GM18498 (cell line): ENCODE measurements at regions not wholly inside any gene's neighbourhood (a gene's known extent, or its start where the extent isn't known, plus 50 kb on each side); places are given as distances from the start of the nearest gene placed in this dataset.
"Not testable (repeated sequence)": the region's sequence is repeated elsewhere in the genome, so short reads cannot be mapped to it uniquely, and the experiment has no call there.

Experiments used
- ATAC-seq: cut with Tn5 transposase; IDR thresholded peaks from one replicate; pipeline ENCODE4 v1.9.1; 2021; ENCODE audit warnings: mild to moderate bottlenecking, moderate library complexity; ENCODE audit not compliant: unreplicated experiment

- no peak for ATAC-seq
These were observed 420.2 kb upstream of the GOT2 start for GRCh38 chr16:59154295-59154694.

- no peak for ATAC-seq
These were observed 414.6 kb upstream of the GOT2 start for GRCh38 chr16:59148769-59149155.

- no peak for ATAC-seq
These were observed 414.1 kb upstream of the GOT2 start for GRCh38 chr16:59148056-59148768.

- ATAC-seq, result no peak
These were observed 412.0 kb upstream of the GOT2 start for GRCh38 chr16:59146140-59146539.

DNA sequence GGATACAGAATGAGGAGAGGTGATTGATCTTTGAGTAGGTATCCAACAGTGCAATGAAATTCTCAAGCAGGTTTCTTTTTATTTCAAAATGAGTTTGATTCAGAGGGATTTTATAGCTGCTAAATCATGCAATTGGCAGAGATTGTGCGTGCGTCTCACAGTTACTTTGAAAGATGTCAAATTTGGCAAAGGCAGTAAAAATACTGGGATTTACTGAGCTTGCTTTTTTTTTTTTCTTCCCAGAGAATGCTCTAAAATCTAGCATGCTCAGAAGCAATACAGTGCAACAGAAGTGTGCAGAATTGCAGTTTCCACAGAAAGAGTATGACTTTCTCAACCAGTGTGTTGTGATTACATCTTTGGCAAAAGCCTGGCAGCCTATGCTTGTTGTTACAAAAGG, 410.7 kb upstream of the GOT2 start:
- no peak for ATAC-seq

DNA sequence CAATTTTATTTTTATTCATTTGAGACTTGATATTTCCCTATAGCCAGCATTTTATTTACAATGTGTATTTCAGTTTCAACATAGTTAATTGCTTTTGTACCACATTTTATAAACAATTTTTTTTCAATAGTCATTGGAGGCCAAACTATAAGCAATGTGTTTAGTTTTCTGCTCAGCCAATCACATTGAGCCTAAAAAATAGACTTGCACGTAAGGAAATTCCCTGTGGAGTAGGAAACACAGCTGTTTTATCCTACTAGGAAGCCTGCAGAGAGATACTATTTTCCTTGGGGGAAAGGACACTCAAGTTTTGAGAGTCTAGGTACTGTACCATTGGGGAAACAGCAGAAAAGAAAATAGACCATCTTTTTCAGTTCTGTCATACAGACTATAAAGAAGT, 410.2 kb upstream of the GOT2 start:
- ATAC-seq, result no peak

GRCh38 chr16:59126486-59126885, 392.4 kb upstream of the GOT2 start:
- no peak for ATAC-seq

DNA sequence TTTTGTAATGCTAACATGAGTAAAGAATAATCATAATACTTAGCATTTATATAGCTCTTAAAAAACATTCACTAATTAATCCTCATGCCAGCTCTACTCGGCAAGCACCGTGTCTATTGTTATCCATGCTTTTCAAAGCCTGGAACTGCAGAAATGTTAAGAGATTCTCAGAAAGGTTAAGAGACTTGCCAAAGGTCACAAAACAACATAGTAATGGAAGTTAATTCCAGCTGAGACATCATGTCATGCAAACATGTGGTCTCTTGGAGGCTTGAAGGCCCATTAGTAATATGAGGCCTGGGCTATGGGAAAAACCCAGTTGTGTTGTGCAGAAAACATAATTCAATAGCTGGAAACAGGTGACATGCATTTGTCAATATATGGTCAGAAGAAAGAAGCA, 389.9 kb upstream of the GOT2 start:
- no peak for ATAC-seq

DNA sequence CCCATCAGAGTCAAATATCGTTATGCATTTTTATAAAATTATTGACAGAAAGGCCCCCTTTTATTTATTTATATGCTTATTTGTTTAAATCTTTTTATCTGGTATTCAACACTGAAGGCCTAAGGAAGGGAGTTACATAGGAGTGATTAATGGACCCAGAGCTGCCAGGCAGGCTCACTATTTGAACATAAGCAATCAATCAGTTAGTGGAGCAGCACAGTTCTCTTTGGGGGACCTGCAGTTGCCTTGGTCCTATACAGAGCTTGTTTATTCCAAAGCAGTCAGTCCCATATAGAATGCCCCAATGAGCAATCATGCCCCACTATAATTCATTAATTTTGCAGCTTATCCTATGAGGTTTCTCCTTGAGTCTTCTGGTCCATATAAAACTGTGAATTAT, 389.4 kb upstream of the GOT2 start:
- ATAC-seq, result no peak

GRCh38 chr16:59122262-59122537, 388.1 kb upstream of the GOT2 start:
- ATAC-seq, result no peak

GRCh38 chr16:59121411-59122261, 387.5 kb upstream of the GOT2 start:
- ATAC-seq, result no peak

- ATAC-seq, result no peak
These were observed 382.6 kb upstream of the GOT2 start for GRCh38 chr16:59116744-59117143.

DNA sequence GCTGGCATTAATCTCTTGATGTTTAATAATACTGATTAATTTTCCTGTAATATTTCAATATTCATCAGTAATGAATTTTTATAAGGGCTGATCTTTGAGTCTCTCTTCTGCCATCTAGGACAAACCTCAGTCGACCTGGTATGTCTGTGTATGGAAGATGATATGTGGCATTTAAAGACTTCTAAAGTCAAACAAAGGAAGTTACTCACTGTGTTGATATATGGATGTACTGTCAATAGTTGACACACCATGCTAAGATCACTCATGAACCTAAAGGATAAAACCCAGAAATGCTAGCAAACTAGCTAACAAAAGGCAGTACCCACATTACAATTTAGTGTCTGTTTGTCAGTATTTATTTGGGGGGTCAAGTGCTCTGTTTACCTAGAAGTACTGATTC, 380.7 kb upstream of the GOT2 start:
- ATAC-seq, result no peak

DNA sequence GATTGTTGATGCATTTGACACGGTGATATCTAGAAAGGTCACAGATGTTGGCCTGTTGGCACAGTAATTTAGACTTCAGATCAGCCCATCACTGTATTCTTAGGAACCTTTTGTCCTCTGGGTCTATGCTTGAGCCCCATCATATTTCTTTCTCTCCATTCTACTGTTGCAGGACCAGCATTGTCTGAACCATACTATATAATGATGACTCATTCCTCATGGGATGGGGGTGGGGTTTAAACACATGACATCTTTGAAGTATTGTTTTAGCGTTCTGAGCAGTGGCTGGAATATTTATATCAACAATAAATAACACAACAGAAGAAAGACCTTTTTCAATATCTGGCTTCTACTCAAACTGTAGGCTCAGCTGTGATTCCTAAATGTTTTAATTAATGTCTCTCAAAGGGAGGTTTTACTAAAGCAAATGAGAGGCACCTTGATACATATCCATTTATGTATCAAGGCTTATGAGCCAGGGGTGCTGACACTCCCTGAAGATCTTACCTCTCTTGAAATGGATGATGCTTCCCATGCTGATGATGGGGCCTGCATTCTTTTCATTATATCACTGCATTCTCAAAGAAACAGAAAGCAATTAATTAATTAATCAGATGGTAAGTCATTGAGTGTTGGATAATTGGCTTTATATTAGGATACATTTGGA, 379.0 kb upstream of the GOT2 start:
- ATAC-seq, result no peak

- no peak for ATAC-seq
These were observed 377.2 kb upstream of the GOT2 start for GRCh38 chr16:59111280-59111679.

DNA sequence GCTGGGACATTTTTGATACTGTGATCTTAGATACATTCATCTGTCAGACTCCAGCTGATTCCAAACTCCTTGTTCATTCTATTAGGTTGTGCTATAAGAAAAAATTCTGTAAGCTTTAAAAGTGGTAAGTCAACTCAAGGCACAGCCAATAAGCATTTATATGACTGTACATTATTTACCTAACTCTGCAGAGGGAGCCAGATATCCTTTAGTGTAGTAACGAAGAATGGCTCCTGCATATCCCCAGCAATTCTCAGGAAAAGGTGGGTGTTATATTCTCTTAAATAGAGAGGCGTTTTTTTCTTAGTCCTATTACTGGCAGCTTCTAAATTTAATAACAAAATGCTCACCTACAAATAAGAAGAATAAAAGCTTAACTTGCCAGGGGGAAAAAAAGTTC, 374.3 kb upstream of the GOT2 start:
- no peak for ATAC-seq

GRCh38 chr16:59096682-59097081, 362.6 kb upstream of the GOT2 start:
- ATAC-seq, result not testable (repeated sequence)

GRCh38 chr16:59090541-59090940, 356.4 kb upstream of the GOT2 start:
- no peak for ATAC-seq

DNA sequence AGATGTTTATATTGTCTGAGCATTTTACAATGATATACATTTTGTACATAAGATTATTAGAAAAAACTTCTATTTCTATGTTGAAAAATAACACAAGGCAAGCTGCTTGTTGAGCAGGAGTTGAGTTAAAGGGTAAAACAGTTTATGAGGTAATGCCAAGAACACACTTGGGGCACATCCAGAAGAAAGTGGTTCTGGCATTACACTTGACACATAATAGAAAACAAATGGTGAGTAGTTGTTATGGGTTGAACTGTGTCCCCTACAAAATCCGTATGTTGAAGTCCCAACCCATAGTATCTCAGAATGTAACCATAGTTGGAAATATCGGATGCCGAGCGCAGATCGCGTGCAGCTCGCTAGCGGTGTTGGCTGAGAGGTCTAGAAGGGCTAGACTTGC, 354.3 kb upstream of the GOT2 start:
- ATAC-seq, result no peak

DNA sequence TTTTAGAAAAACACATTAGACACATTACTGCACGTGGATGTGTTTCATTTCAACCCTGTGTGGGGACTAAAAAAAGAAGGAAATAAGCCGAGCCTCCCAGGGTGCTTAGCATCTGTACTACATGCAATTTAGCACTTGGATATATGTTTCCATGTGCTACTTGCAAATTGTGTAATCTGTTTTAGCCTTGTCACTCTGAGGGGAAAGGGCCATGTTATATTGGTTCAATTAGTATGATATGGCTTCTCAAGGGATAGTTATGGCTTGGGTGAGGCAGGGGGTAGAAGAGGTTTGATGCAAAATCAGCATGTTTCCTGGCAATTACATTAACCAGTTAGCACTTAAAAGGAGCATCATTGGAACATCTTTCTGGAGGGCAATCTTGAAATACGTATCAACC, 353.5 kb upstream of the GOT2 start:
- no peak for ATAC-seq

GRCh38 chr16:59067205-59067604, 333.1 kb upstream of the GOT2 start:
- no peak for ATAC-seq

GRCh38 chr16:59060207-59060606, 326.1 kb upstream of the GOT2 start:
- ATAC-seq, result no peak
